Tibial nerve (tissue), 3 donors: ENCODE measurements at regions not wholly inside any gene's neighbourhood (a gene's known extent, or its start where the extent isn't known, plus 50 kb on each side); places are given as distances from the start of the nearest gene placed in this dataset.

Experiments
- POLR2A ChIP-seq, 2 donors: fragments of 450-650 bp; IDR thresholded peaks; one replicate each; pipeline ENCODE4 v1.6.1; 2017; ENCODE audit warnings: antibody characterized with exemption in 2 of 2, mild to moderate bottlenecking in 2 of 2, moderate library complexity in 2 of 2
- TF ChIP-seq, protein P1 (sequence below), 5 experiments: fragments of 200-600 bp in 3 of 5; fragments of 450-650 bp in 2 of 5; sonication (generic) in 3 of 5; IDR thresholded peaks; one replicate each; pipeline ENCODE4 v1.5.1; 2016 to 2019; ENCODE audit warnings: antibody characterized with exemption in 5 of 5, mild to moderate bottlenecking in 3 of 5, moderate library complexity in 2 of 5

DNA sequence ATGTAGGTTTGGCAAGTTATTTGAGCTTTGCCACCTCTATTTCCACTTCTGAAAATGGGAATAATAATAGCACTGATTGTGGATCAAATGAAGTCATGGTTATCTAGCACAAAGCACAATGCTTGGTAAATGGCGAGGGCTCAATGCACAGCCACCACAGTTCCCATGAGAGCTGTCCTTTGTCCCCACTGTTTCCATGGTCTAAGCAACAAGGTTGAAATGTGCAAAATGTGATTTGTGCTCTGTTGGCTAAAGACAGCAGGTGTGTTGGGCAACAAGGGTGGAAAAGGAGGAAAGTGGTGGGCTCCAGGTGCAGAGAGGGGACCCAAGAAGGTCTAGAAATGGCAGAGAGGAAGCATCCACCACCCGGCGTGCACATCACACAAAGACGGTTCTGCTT lies 200.5 kb downstream of the TRIM29 start:
- no peak for TF ChIP-seq POLR2A (IDR thresholded peaks at IDR 0.05)
- TF ChIP-seq, protein P1, sequence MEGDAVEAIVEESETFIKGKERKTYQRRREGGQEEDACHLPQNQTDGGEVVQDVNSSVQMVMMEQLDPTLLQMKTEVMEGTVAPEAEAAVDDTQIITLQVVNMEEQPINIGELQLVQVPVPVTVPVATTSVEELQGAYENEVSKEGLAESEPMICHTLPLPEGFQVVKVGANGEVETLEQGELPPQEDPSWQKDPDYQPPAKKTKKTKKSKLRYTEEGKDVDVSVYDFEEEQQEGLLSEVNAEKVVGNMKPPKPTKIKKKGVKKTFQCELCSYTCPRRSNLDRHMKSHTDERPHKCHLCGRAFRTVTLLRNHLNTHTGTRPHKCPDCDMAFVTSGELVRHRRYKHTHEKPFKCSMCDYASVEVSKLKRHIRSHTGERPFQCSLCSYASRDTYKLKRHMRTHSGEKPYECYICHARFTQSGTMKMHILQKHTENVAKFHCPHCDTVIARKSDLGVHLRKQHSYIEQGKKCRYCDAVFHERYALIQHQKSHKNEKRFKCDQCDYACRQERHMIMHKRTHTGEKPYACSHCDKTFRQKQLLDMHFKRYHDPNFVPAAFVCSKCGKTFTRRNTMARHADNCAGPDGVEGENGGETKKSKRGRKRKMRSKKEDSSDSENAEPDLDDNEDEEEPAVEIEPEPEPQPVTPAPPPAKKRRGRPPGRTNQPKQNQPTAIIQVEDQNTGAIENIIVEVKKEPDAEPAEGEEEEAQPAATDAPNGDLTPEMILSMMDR (IDR thresholded peaks at IDR 0.05), result no peak
